Jurkat, Clone E6-1 (cell line): ENCODE measurements at regions not wholly inside any gene's neighbourhood (a gene's known extent, or its start where the extent isn't known, plus 50 kb on each side); places are given as distances from the start of the nearest gene placed in this dataset.
"Not testable (repeated sequence)": the region's sequence is repeated elsewhere in the genome, so short reads cannot be mapped to it uniquely, and the experiment has no call there.

ENCODE experiments used
- DNase-seq: peaks from one replicate; pipeline ENCODE4 v3.0.0-alpha.2; 2011; ENCODE audit warnings: low read depth, low spot score
- H3K4me3 ChIP-seq: 2 replicates; pipeline ENCODE4 v1.5.1; 2011; ENCODE audit warnings: mild to moderate bottlenecking, low read length, control low read depth, moderate library complexity

- H3K4me3 ChIP-seq = no peak overlapping the region
- no peak for DNase-seq
Observed at GRCh38 chr7:152905949-152906348, 146.4 kb downstream of the ACTR3B start.

- DNase-seq = no peak
- no peak overlapping the region for H3K4me3 ChIP-seq
Observed at GRCh38 chr7:152907042-152907761, 147.7 kb downstream of the ACTR3B start.

GRCh38 chr7:152909280-152909679, 149.7 kb downstream of the ACTR3B start:
- no peak overlapping the region for H3K4me3 ChIP-seq
- DNase-seq = no peak

- DNase-seq = no peak
- H3K4me3 ChIP-seq = no peak overlapping the region
Observed at GRCh38 chr7:152909683-152910544, 150.4 kb downstream of the ACTR3B start.

- H3K4me3 ChIP-seq = no peak overlapping the region
- DNase-seq = no peak
Observed at GRCh38 chr7:152910545-152911225, 151.1 kb downstream of the ACTR3B start.

GRCh38 chr7:152911226-152911560, 151.6 kb downstream of the ACTR3B start:
- H3K4me3 ChIP-seq = no peak overlapping the region
- DNase-seq = no peak

- no peak for DNase-seq
- no peak overlapping the region for H3K4me3 ChIP-seq
Observed at GRCh38 chr7:152911922-152912321, 152.4 kb downstream of the ACTR3B start.

- H3K4me3 ChIP-seq = no peak overlapping the region
- no peak for DNase-seq
Observed at GRCh38 chr7:152912511-152912910, 153.0 kb downstream of the ACTR3B start.

GRCh38 chr7:152913492-152913891, 153.9 kb downstream of the ACTR3B start:
- DNase-seq = no peak
- no peak overlapping the region for H3K4me3 ChIP-seq

- no peak overlapping the region for H3K4me3 ChIP-seq
- DNase-seq = no peak
Observed at GRCh38 chr7:152914014-152914844, 154.7 kb downstream of the ACTR3B start.

GRCh38 chr7:152914845-152915102, 155.2 kb downstream of the ACTR3B start:
- DNase-seq, H3K4me3 ChIP-seq: not testable (repeated sequence)

- no peak overlapping the region for H3K4me3 ChIP-seq
- no peak for DNase-seq
Observed at GRCh38 chr7:152922318-152923081, 162.9 kb downstream of the ACTR3B start.

GRCh38 chr7:152923711-152924110, 164.2 kb downstream of the ACTR3B start:
- no peak overlapping the region for H3K4me3 ChIP-seq
- DNase-seq = no peak

- DNase-seq = no peak
- no peak overlapping the region for H3K4me3 ChIP-seq
Observed at GRCh38 chr7:152924238-152924637, 164.7 kb downstream of the ACTR3B start.

- no peak overlapping the region for H3K4me3 ChIP-seq
- no peak for DNase-seq
Observed at GRCh38 chr7:152924826-152925411, 165.4 kb downstream of the ACTR3B start.

- no peak overlapping the region for H3K4me3 ChIP-seq
- no peak for DNase-seq
Observed at GRCh38 chr7:152925412-152926147, 166.0 kb downstream of the ACTR3B start.

GRCh38 chr7:152931633-152932032, 172.1 kb downstream of the ACTR3B start:
- DNase-seq = no peak
- H3K4me3 ChIP-seq = no peak overlapping the region

- DNase-seq = no peak
- H3K4me3 ChIP-seq = no peak overlapping the region
Observed at GRCh38 chr7:152937282-152937681, 177.7 kb downstream of the ACTR3B start.
